T-helper 17 cell (primary cell): ENCODE measurements at regions not wholly inside any gene's neighbourhood (a gene's known extent, or its start where the extent isn't known, plus 50 kb on each side); places are given as distances from the start of the nearest gene placed in this dataset.

Experiments
- ATAC-seq: fragments of 150-1000 bp; cut with Tn5 transposase; 2 replicates; pipeline ENCODE4 v1.10.0; 2021; ENCODE audit warnings: mild to moderate bottlenecking, moderate library complexity
- DNase-seq, 3 donors: peaks; one replicate each; pipeline versions ENCODE4 v3.0.0 to v3.0.0-alpha.2; 2020 to 2021
- H3K9me3 ChIP-seq: one replicate; pipeline ENCODE4 v1.7.0; 2013; ENCODE audit warnings: low read length, mild to moderate bottlenecking; ENCODE audit not compliant: control insufficient read depth, poor library complexity, severe bottlenecking
- H3K27ac Mint-ChIP-seq: one replicate; pipeline ENCODE4 v1.8.0; 2022; ENCODE audit warnings: mild to moderate bottlenecking, moderate library complexity, mixed read lengths
- H3K27me3 Mint-ChIP-seq: one replicate; pipeline ENCODE4 v1.8.0; 2022; ENCODE audit warnings: mixed read lengths
- H3K36me3 Mint-ChIP-seq: one replicate; pipeline ENCODE4 v1.8.0; 2022; ENCODE audit warnings: low read depth, mixed read lengths
- H3K4me1 Mint-ChIP-seq: one replicate; pipeline ENCODE4 v1.8.0; 2022; ENCODE audit warnings: mild to moderate bottlenecking, mixed read lengths
- H3K4me3 Mint-ChIP-seq: one replicate; pipeline ENCODE4 v1.8.0; 2022; ENCODE audit warnings: mild to moderate bottlenecking, moderate library complexity, mixed read lengths

- Mint-ChIP-seq H3K27me3 (no peaks in the 10 kb centered on the region), H3K4me3 (no peak overlapping the region), H3K36me3 (no peaks in the 10 kb centered on the region), H3K27ac (no peak overlapping the region), H3K4me1 (no peaks in the 10 kb centered on the region)
- no peaks in the 10 kb centered on the region for H3K9me3 ChIP-seq
- no peak for DNase-seq
- ATAC-seq = no peak
Measured at GRCh38 chr2:223222397-223222796, 170.4 kb downstream of the KCNE4 start.

GRCh38 chr2:223223156-223223555, 171.2 kb downstream of the KCNE4 start:
- H3K4me1 Mint-ChIP-seq = no peaks in the 10 kb centered on the region
- H3K36me3 Mint-ChIP-seq = no peaks in the 10 kb centered on the region
- H3K27ac Mint-ChIP-seq = no peak overlapping the region
- no peak overlapping the region for H3K4me3 Mint-ChIP-seq
- no peak for ATAC-seq
- H3K27me3 Mint-ChIP-seq = no peaks in the 10 kb centered on the region
- H3K9me3 ChIP-seq = no peaks in the 10 kb centered on the region
- DNase-seq = no peak

GRCh38 chr2:223225266-223225665, 173.3 kb downstream of the KCNE4 start:
- no peak for ATAC-seq
- H3K27me3 Mint-ChIP-seq = no peaks in the 10 kb centered on the region

GRCh38 chr2:223226264-223226663, 174.3 kb downstream of the KCNE4 start:
- Mint-ChIP-seq H3K4me1 (no peaks in the 10 kb centered on the region), H3K36me3 (no peaks in the 10 kb centered on the region), H3K27me3 (no peaks in the 10 kb centered on the region), H3K27ac (no peak overlapping the region), H3K4me3 (no peak overlapping the region)
- no peak for DNase-seq
- ATAC-seq = no peak
- no peaks in the 10 kb centered on the region for H3K9me3 ChIP-seq

More at GRCh38 chr2:223225266-223225665, 173.3 kb downstream of the KCNE4 start:
- no peak for DNase-seq
- no peaks in the 10 kb centered on the region for H3K9me3 ChIP-seq
- no peaks in the 10 kb centered on the region for H3K4me1 Mint-ChIP-seq
- no peaks in the 10 kb centered on the region for H3K36me3 Mint-ChIP-seq
- H3K27ac Mint-ChIP-seq = no peak overlapping the region
- H3K4me3 Mint-ChIP-seq = no peak overlapping the region

- ATAC-seq (no peak), DNase-seq (no peak)
- Mint-ChIP-seq H3K36me3 (no peaks in the 10 kb centered on the region), H3K27me3 (no peaks in the 10 kb centered on the region), H3K4me3 (no peak overlapping the region), H3K4me1 (no peaks in the 10 kb centered on the region), H3K27ac (no peak overlapping the region)
- H3K9me3 ChIP-seq = no peaks in the 10 kb centered on the region
Measured at GRCh38 chr2:223227338-223227737, 175.3 kb downstream of the KCNE4 start.

- Mint-ChIP-seq H3K4me1 (no peaks in the 10 kb centered on the region), H3K4me3 (no peak overlapping the region), H3K36me3 (no peaks in the 10 kb centered on the region), H3K27me3 (no peaks in the 10 kb centered on the region), H3K27ac (no peak overlapping the region)
- H3K9me3 ChIP-seq = no peaks in the 10 kb centered on the region
- no peak for DNase-seq
- no peak for ATAC-seq
Measured at GRCh38 chr2:223228871-223229270, 176.9 kb downstream of the KCNE4 start.

GRCh38 chr2:223230352-223230751, 178.4 kb downstream of the KCNE4 start:
- no peaks in the 10 kb centered on the region for H3K36me3 Mint-ChIP-seq
- ATAC-seq = no peak

GRCh38 chr2:223232285-223232684, 180.3 kb downstream of the KCNE4 start:
- no peaks in the 10 kb centered on the region for H3K9me3 ChIP-seq
- H3K27ac Mint-ChIP-seq = no peak overlapping the region
- H3K36me3 Mint-ChIP-seq = no peaks in the 10 kb centered on the region
- H3K27me3 Mint-ChIP-seq = no peaks in the 10 kb centered on the region
- DNase-seq = no peak
- H3K4me1 Mint-ChIP-seq = no peaks in the 10 kb centered on the region
- no peak overlapping the region for H3K4me3 Mint-ChIP-seq
- ATAC-seq = no peak

More at GRCh38 chr2:223230352-223230751, 178.4 kb downstream of the KCNE4 start:
- Mint-ChIP-seq H3K27me3 (no peaks in the 10 kb centered on the region), H3K4me1 (no peaks in the 10 kb centered on the region), H3K27ac (no peak overlapping the region), H3K4me3 (no peak overlapping the region)
- no peaks in the 10 kb centered on the region for H3K9me3 ChIP-seq
- no peak for DNase-seq

- Mint-ChIP-seq H3K27me3 (no peaks in the 10 kb centered on the region), H3K27ac (no peak overlapping the region), H3K36me3 (no peaks in the 10 kb centered on the region), H3K4me3 (no peak overlapping the region), H3K4me1 (no peaks in the 10 kb centered on the region)
- DNase-seq = no peak
- no peaks in the 10 kb centered on the region for H3K9me3 ChIP-seq
- no peak for ATAC-seq
Measured at GRCh38 chr2:223232896-223233295, 180.9 kb downstream of the KCNE4 start.

- no peak for ATAC-seq
Measured at GRCh38 chr2:223235986-223236385, 184.0 kb downstream of the KCNE4 start.

GRCh38 chr2:223238301-223238700, 186.3 kb downstream of the KCNE4 start:
- DNase-seq (no peak), ATAC-seq (no peak)
- no peaks in the 10 kb centered on the region for H3K36me3 Mint-ChIP-seq
- H3K4me3 Mint-ChIP-seq = no peak overlapping the region
- H3K4me1 Mint-ChIP-seq = no peaks in the 10 kb centered on the region
- H3K27me3 Mint-ChIP-seq = no peaks in the 10 kb centered on the region
- no peak overlapping the region for H3K27ac Mint-ChIP-seq
- H3K9me3 ChIP-seq = no peaks in the 10 kb centered on the region

More at GRCh38 chr2:223235986-223236385, 184.0 kb downstream of the KCNE4 start:
- DNase-seq = no peak
- Mint-ChIP-seq H3K27ac (no peak overlapping the region), H3K4me1 (no peaks in the 10 kb centered on the region), H3K27me3 (no peaks in the 10 kb centered on the region), H3K36me3 (no peaks in the 10 kb centered on the region), H3K4me3 (no peak overlapping the region)
- no peaks in the 10 kb centered on the region for H3K9me3 ChIP-seq

- H3K9me3 ChIP-seq = no peaks in the 10 kb centered on the region
- DNase-seq = no peak
- no peak for ATAC-seq
- Mint-ChIP-seq H3K4me3 (no peak overlapping the region), H3K27ac (no peak overlapping the region), H3K27me3 (no peaks in the 10 kb centered on the region), H3K36me3 (no peaks in the 10 kb centered on the region), H3K4me1 (no peaks in the 10 kb centered on the region)
Measured at GRCh38 chr2:223243233-223243632, 191.2 kb downstream of the KCNE4 start.

- no peak for DNase-seq
- no peaks in the 10 kb centered on the region for H3K36me3 Mint-ChIP-seq
- H3K9me3 ChIP-seq = no peaks in the 10 kb centered on the region
- H3K4me3 Mint-ChIP-seq = no peak overlapping the region
- no peaks in the 10 kb centered on the region for H3K27me3 Mint-ChIP-seq
- ATAC-seq = no peak
- H3K4me1 Mint-ChIP-seq = no peaks in the 10 kb centered on the region
- H3K27ac Mint-ChIP-seq = no peak overlapping the region
Measured at GRCh38 chr2:223247136-223247535, 195.1 kb downstream of the KCNE4 start.

- no peak overlapping the region for H3K4me3 Mint-ChIP-seq
- H3K27ac Mint-ChIP-seq = no peak overlapping the region
- no peaks in the 10 kb centered on the region for H3K4me1 Mint-ChIP-seq
- H3K27me3 Mint-ChIP-seq = no peaks in the 10 kb centered on the region
- DNase-seq (no peak), ATAC-seq (no peak)
- H3K9me3 ChIP-seq = no peaks in the 10 kb centered on the region
- no peaks in the 10 kb centered on the region for H3K36me3 Mint-ChIP-seq
Measured at GRCh38 chr2:223251656-223252229, 199.8 kb downstream of the KCNE4 start.
